LNCAP (cell line): ENCODE measurements at regions not wholly inside any gene's neighbourhood (a gene's known extent, or its start where the extent isn't known, plus 50 kb on each side); places are given as distances from the start of the nearest gene placed in this dataset.

Experiments used
- CTCF ChIP-seq: fragments of 450-650 bp; IDR thresholded peaks from 2 replicates; pipeline ENCODE4 v1.5.1; 2017; ENCODE audit warnings: mild to moderate bottlenecking

GRCh38 chr6:105566503-105566902 is 163.6 kb upstream of the PREP start:
- no peak for TF ChIP-seq CTCF

DNA sequence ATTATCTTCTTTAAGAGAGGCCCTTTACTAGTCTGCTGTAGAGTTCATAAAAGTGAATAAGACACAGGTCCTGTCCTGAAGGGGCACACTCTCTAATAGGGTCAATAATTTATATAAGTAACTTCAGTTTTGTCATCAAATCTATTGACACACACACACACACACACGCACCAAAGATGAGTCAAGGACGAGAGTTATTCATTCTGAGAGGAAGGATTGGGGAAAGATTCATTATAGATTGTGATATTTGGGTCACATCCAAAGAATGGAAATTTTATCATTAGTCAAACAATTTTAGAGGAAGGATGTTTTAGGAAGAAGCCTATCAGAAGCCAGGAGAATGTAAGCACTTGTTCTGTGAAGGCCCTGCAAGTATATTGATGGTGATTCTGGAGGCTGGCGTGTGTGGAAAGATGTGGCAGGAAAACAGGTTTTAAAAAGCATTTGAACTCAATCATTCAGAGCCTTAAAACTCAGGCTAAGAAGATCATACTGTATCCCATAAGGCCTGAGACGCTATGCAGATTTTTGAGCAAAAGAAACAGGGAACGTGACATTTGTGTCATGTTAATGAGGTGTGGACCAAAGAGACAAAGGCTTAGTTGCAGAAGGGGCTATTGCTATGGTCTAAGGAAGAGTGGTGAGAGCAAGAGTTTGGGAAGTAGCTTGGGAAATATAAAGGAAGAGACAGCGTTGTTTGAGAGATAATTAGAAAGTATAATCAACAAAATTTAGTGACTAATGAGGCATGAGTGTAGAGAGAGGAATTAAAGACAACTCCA is 161.4 kb upstream of the PREP start:
- TF ChIP-seq CTCF: no peak

GRCh38 chr6:105562027-105562426 is 159.1 kb upstream of the PREP start:
- TF ChIP-seq CTCF: no peak

DNA sequence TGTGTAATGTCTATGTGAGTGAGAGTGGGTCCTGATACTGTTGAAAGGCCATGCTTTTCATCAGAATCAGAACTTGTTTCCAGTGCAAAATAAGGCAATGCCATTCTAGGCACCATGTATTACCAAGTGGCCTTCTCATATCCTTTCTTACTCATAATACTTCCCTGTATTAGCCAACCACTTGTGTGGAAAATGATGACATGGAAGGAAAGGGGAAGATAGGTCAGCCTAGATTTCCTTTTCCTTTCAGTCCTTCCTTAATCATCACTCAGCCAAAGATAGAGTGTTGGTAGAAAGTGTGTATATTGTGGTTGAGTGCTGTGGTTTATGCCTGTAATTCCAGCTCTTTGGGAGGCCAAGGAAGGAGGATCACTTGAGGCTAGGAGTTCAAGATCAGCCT is 158.6 kb upstream of the PREP start:
- TF ChIP-seq CTCF: no peak

DNA sequence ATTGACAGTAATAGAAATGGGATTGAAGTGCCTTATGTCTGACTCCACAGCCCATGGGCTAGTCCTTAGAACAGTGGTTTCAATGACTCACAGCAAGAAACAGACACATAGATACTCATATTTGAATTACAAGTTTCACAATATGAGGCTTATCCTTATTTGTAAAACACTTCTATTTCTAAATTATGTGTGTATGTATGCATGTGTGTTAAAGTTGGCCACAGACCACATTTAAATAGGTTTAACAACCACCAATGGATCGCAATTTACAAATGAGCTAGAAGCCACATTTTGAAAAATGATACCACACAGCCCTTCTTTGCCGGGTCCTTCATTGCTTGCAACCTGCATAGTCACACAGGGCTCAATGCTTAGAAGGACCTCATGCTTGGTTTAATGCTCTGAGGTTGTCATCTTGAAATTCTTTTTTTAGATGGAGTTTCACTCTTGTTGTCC is 157.8 kb upstream of the PREP start:
- no peak for TF ChIP-seq CTCF

DNA sequence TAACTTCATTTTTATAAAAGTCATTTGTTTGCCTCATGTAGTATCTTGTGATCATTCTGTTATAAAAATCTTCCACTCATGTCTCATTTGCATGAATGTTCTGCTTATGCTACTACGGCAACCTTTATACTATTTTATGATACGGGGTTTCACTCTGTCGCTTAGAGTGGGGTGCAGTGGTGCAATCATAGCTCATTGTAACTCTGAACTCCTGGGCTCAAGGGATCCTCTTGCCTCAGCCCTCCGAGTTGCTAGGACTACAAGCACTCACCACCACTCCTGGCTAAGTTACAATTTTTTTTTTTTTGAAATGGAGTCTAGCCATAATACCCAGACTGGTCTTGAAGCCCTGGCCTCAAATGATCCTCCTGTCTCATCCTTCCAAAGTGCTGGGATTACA is 154.4 kb upstream of the PREP start:
- TF ChIP-seq CTCF: no peak

DNA sequence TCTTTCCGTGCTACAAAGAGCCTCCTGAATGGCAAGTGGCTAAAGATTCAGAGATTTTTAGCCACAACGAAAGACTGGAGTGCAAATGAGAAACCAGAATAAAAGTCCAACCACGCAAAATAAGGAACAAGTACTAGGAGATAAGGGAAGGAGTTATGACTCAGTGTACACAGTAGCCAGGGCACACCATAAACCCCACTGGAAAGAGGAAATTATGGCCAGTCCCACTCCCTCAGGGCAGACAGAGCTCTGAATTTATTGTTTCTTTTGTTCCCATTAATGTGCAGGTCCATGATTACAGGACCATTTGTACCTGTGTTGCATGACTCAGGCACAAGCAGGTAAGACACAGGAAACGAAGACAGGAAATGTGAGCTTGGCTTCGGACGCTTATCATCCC is 150.3 kb upstream of the PREP start:
- TF ChIP-seq CTCF: no peak
